Osteoblast (primary cell): ENCODE measurements at regions not wholly inside any gene's neighbourhood (a gene's known extent, or its start where the extent isn't known, plus 50 kb on each side); places are given as distances from the start of the nearest gene placed in this dataset.

Source experiments
- DNase-seq: peaks from one replicate; pipeline ENCODE4 v3.0.0; 2011; ENCODE audit warnings: low spot score, mixed read lengths; ENCODE audit not compliant: insufficient read length; ENCODE audit errors: missing footprints
- H2AFZ ChIP-seq: 2 replicates; pipeline ENCODE4 v1.6.0; 2011; ENCODE audit warnings: mild to moderate bottlenecking, low read length
- H3K27ac ChIP-seq: 2 replicates; pipeline ENCODE4 v1.5.1; 2011; ENCODE audit warnings: mild to moderate bottlenecking, low read depth, low read length, moderate library complexity
- H3K27me3 ChIP-seq: 2 replicates; pipeline ENCODE4 v1.6.0; 2012; ENCODE audit warnings: mild to moderate bottlenecking, control low read depth, inconsistent platforms, low read length, moderate library complexity; ENCODE audit not compliant: insufficient read depth
- H3K36me3 ChIP-seq: 2 replicates; pipeline ENCODE4 v1.5.1; 2011; ENCODE audit warnings: mild to moderate bottlenecking, low read length, control low read depth, moderate library complexity; ENCODE audit not compliant: insufficient read depth
- H3K4me1 ChIP-seq: 2 replicates; pipeline ENCODE4 v1.5.1; 2011; ENCODE audit warnings: mild to moderate bottlenecking, low read length, control low read depth, moderate library complexity; ENCODE audit not compliant: insufficient read depth
- H3K4me2 ChIP-seq: 2 replicates; pipeline ENCODE4 v1.6.0; 2011; ENCODE audit warnings: mild to moderate bottlenecking, low read length; ENCODE audit not compliant: insufficient read depth
- H3K4me3 ChIP-seq: fragments of 200-600 bp; sonication (generic); 3 replicates; pipeline ENCODE4 v1.5.1; 2012; ENCODE audit warnings: mild to moderate bottlenecking, low read length, inconsistent platforms; ENCODE audit not compliant: insufficient read depth
- H3K79me2 ChIP-seq: 2 replicates; pipeline ENCODE4 v1.6.0; 2012; ENCODE audit warnings: mild to moderate bottlenecking, low read length, control low read depth, inconsistent platforms; ENCODE audit not compliant: insufficient read depth
- H3K9me3 ChIP-seq: 2 replicates; pipeline ENCODE4 v1.5.1; 2011; ENCODE audit warnings: low read depth, low read length, control low read depth
- H4K20me1 ChIP-seq: 2 replicates; pipeline ENCODE4 v1.6.0; 2012; ENCODE audit warnings: mild to moderate bottlenecking, low read length, control low read depth; ENCODE audit not compliant: insufficient read depth
- CTCF ChIP-seq: IDR thresholded peaks from 2 replicates; pipeline ENCODE4 v1.5.1; 2011; ENCODE audit warnings: mild to moderate bottlenecking, low read depth, low read length, moderate library complexity; ENCODE audit errors: extremely low read depth

GRCh38 chr7:19373334-19373733, 228.1 kb upstream of the FERD3L start:
- peaks cover 20% of the 10 kb centered on the region for H3K4me1 ChIP-seq
- no peak for TF ChIP-seq CTCF
- no peaks in the 10 kb centered on the region for H3K27me3 ChIP-seq
- H3K79me2 ChIP-seq = no peaks in the 10 kb centered on the region
- no peak for DNase-seq
- H4K20me1 ChIP-seq = no peaks in the 10 kb centered on the region
- H2AFZ ChIP-seq = no peak overlapping the region
- no peaks in the 10 kb centered on the region for H3K36me3 ChIP-seq
- no peak overlapping the region for H3K27ac ChIP-seq
- no peak overlapping the region for H3K4me2 ChIP-seq
- H3K4me3 ChIP-seq = no peak overlapping the region
- no peaks in the 10 kb centered on the region for H3K9me3 ChIP-seq

DNA sequence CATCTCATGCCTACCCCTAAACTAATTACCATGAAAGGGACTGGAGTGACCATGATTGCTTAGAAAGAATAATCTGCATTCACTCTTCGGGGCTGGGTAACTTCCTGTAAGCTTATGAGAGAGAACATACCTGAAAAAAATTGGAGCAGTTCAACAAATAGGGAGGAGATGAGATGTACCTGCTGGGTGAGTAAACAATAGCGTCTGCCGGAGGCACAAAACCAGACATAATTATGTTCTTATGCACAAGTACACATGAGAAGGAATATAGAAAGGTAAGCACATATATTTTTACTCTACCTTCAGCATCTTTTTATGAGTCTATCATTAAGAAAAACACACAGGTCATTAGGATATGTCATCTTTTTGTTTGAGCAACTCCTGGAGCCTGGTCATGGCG, 224.6 kb upstream of the FERD3L start:
- Histone ChIP-seq H2AFZ (no peak overlapping the region), H3K27me3 (no peaks in the 10 kb centered on the region), H3K79me2 (no peaks in the 10 kb centered on the region), H3K9me3 (no peaks in the 10 kb centered on the region), H3K36me3 (no peaks in the 10 kb centered on the region), H4K20me1 (no peaks in the 10 kb centered on the region), H3K4me1 (no peaks in the 10 kb centered on the region), H3K27ac (no peak overlapping the region), H3K4me3 (no peak overlapping the region), H3K4me2 (no peak overlapping the region)
- no peak for TF ChIP-seq CTCF
- no peak for DNase-seq

GRCh38 chr7:19369182-19369581, 224.0 kb upstream of the FERD3L start:
- TF ChIP-seq CTCF = no peak
- Histone ChIP-seq H3K36me3 (no peaks in the 10 kb centered on the region), H2AFZ (no peak overlapping the region), H3K27ac (no peak overlapping the region), H3K4me1 (no peaks in the 10 kb centered on the region), H3K27me3 (no peaks in the 10 kb centered on the region), H3K4me3 (no peak overlapping the region), H3K79me2 (no peaks in the 10 kb centered on the region), H3K4me2 (no peak overlapping the region), H3K9me3 (no peaks in the 10 kb centered on the region), H4K20me1 (no peaks in the 10 kb centered on the region)
- peak; percentile 36 for DNase-seq

GRCh38 chr7:19368491-19368925, 223.3 kb upstream of the FERD3L start:
- H3K4me2 ChIP-seq = peak overlapping the region; percentile 76
- no peak for TF ChIP-seq CTCF

More at GRCh38 chr7:19368491-19368925, 223.3 kb upstream of the FERD3L start:
- H3K27me3 ChIP-seq = no peaks in the 10 kb centered on the region
- no peaks in the 10 kb centered on the region for H3K79me2 ChIP-seq
- no peak for DNase-seq
- H3K9me3 ChIP-seq = no peaks in the 10 kb centered on the region
- H3K27ac ChIP-seq = no peak overlapping the region
- H3K36me3 ChIP-seq = no peaks in the 10 kb centered on the region
- H3K4me3 ChIP-seq = peak overlapping the region; percentile 60
- no peaks in the 10 kb centered on the region for H3K4me1 ChIP-seq
- peak overlapping the region; percentile 61 for H2AFZ ChIP-seq
- no peaks in the 10 kb centered on the region for H4K20me1 ChIP-seq
